Common myeloid progenitor, CD34-positive (primary cell): ENCODE measurements at regions not wholly inside any gene's neighbourhood (a gene's known extent, or its start where the extent isn't known, plus 50 kb on each side); places are given as distances from the start of the nearest gene placed in this dataset.

Source experiments
- CTCF ChIA-PET: fragments of 350-600 bp; sonication (Branson Sonifier 250); formaldehyde crosslinking; loops from one replicate; lab custom pipeline; 2021; ENCODE audit warnings: antibody characterized with exemption; lab: Charles Lee
- POLR2A ChIA-PET: fragments of 350-600 bp; sonication (Branson Sonifier 250); formaldehyde crosslinking; loops from one replicate; lab custom pipeline; 2021; ENCODE audit warnings: antibody characterized with exemption; lab: Charles Lee
- DNase-seq, 3 donors: peaks; one replicate each; pipeline versions ENCODE4 v3.0.0 to v3.0.0-alpha.2; 2013
- H3K27ac ChIP-seq, 2 experiments: 1 replicate in 1 of 2; 2 replicates in 1 of 2; pipeline ENCODE4 v1.7.0; 2013; ENCODE audit warnings: inconsistent platforms in 2 of 2, low read length in 2 of 2, mild to moderate bottlenecking in 2 of 2, low read depth in 1 of 2, moderate library complexity in 1 of 2; ENCODE audit not compliant: severe bottlenecking in 2 of 2, insufficient read depth in 1 of 2, poor library complexity in 1 of 2
- H3K27me3 ChIP-seq, 5 experiments: replicated peaks in 2 of 5; 1 replicate in 3 of 5; 2 replicates in 2 of 5; pipeline versions ENCODE4 v1.6.1 to v1.7.0; 2013; ENCODE audit warnings: low read length in 4 of 5, mild to moderate bottlenecking in 2 of 5, moderate library complexity in 2 of 5, inconsistent platforms in 1 of 5; ENCODE audit not compliant: insufficient read depth in 5 of 5, control insufficient read depth in 4 of 5
- H3K36me3 ChIP-seq, 4 experiments: 1 replicate in 2 of 4; 2 replicates in 2 of 4; pipeline versions ENCODE4 v1.6.1 to v1.7.0; 2013; ENCODE audit warnings: low read length in 3 of 4, control low read depth in 1 of 4, mild to moderate bottlenecking in 1 of 4; ENCODE audit not compliant: control insufficient read depth in 4 of 4, insufficient read depth in 4 of 4
- H3K4me1 ChIP-seq, 4 experiments: 1 replicate in 3 of 4; 2 replicates in 1 of 4; pipeline versions ENCODE4 v1.6.1 to v1.7.1; 2013; ENCODE audit warnings: low read length in 3 of 4, mild to moderate bottlenecking in 3 of 4, control low read depth in 1 of 4, inconsistent platforms in 1 of 4, moderate library complexity in 1 of 4; ENCODE audit not compliant: control insufficient read depth in 4 of 4, insufficient read depth in 4 of 4; ENCODE audit errors: control extremely low read depth in 1 of 4
- H3K4me3 ChIP-seq, 7 experiments: 1 replicate in 4 of 7; 2 replicates in 3 of 7; pipeline versions ENCODE4 v1.5.1 to v1.7.0; 2013; ENCODE audit warnings: mild to moderate bottlenecking in 7 of 7, low read length in 6 of 7, moderate library complexity in 6 of 7, inconsistent platforms in 2 of 7, low read depth in 2 of 7, control low read depth in 1 of 7; ENCODE audit not compliant: insufficient read depth in 4 of 7, control insufficient read depth in 1 of 7; ENCODE audit errors: extremely low read depth in 1 of 7
- H3K9me3 ChIP-seq, 5 experiments: 1 replicate in 4 of 5; 2 replicates in 1 of 5; pipeline versions ENCODE4 v1.6.1 to v1.7.1; 2013; ENCODE audit warnings: low read length in 4 of 5, mild to moderate bottlenecking in 2 of 5, inconsistent platforms in 1 of 5, low read depth in 1 of 5, moderate library complexity in 1 of 5; ENCODE audit not compliant: control insufficient read depth in 4 of 5, insufficient read depth in 2 of 5; ENCODE audit errors: control extremely low read depth in 1 of 5
- WGBS: methylation state at CpG from one replicate; pipeline ENCODE4 v1.1.5; 2013; ENCODE audit not compliant: insufficient coverage; 5-methylcytosine and 5-hydroxymethylcytosine counted together

- POLR2A ChIA-PET, result no interaction called here
- Histone ChIP-seq H3K4me1 (no peaks in the 10 kb centered on the region), H3K4me3 (no peak overlapping the region), H3K27me3 (peaks cover 0 to 9% (median 0%) of the 10 kb centered on the region in 5 experiments), H3K9me3 (peaks cover 0 to 3% (median 0%) of the 10 kb centered on the region in 5 experiments), H3K27ac (no peak overlapping the region), H3K36me3 (no peaks in the 10 kb centered on the region)
- DNase-seq, result no peak
- CTCF ChIA-PET, result no interaction called here
- WGBS, result 94% methylated on average over 6 of the region's 8 CpGs
These were observed 1521.4 kb downstream of the BRD1 start for GRCh38 chr22:48306284-48306683.

GRCh38 chr22:48305726-48306235 is 1521.9 kb downstream of the BRD1 start:
- 96% methylated on average over 10 of the region's 14 CpGs for WGBS
- ChIA-PET CTCF (no interaction called here), POLR2A (no interaction called here)
- DNase-seq, result no peak
- no peaks in the 10 kb centered on the region for H3K4me1 ChIP-seq
- peaks cover 0 to 3% (median 0%) of the 10 kb centered on the region in 5 experiments for H3K9me3 ChIP-seq
- H3K27ac ChIP-seq, result no peak overlapping the region
- peaks cover 0 to 9% (median 0%) of the 10 kb centered on the region in 5 experiments for H3K27me3 ChIP-seq
- H3K36me3 ChIP-seq, result no peaks in the 10 kb centered on the region
- H3K4me3 ChIP-seq, result no peak overlapping the region

- Histone ChIP-seq H3K4me3 (no peak overlapping the region), H3K4me1 (no peaks in the 10 kb centered on the region), H3K27me3 (peaks cover 0 to 9% (median 0%) of the 10 kb centered on the region in 5 experiments), H3K36me3 (no peaks in the 10 kb centered on the region), H3K27ac (no peak overlapping the region), H3K9me3 (no peaks in the 10 kb centered on the region)
- ChIA-PET POLR2A (no interaction called here), CTCF (no interaction called here)
- WGBS, result 100% methylated on average over 2 of the region's 5 CpGs
- DNase-seq, result no peak
These were observed 1524.3 kb downstream of the BRD1 start for GRCh38 chr22:48303369-48303725.

GRCh38 chr22:48302657-48303368 is 1524.9 kb downstream of the BRD1 start:
- H3K4me3 ChIP-seq, result no peak overlapping the region
- no peak overlapping the region for H3K27ac ChIP-seq
- CTCF ChIA-PET, result no interaction called here
- H3K4me1 ChIP-seq, result no peaks in the 10 kb centered on the region
- peaks cover 0 to 9% (median 0%) of the 10 kb centered on the region in 5 experiments for H3K27me3 ChIP-seq
- H3K36me3 ChIP-seq, result no peaks in the 10 kb centered on the region
- POLR2A ChIA-PET, result no interaction called here
- H3K9me3 ChIP-seq, result no peaks in the 10 kb centered on the region
- 89% methylated on average over 18 of the region's 20 CpGs for WGBS
- no peak for DNase-seq

- H3K27ac ChIP-seq, result no peak overlapping the region
- ChIA-PET CTCF (no interaction called here), POLR2A (no interaction called here)
- H3K9me3 ChIP-seq, result no peaks in the 10 kb centered on the region
- 93% methylated on average over 2 of the region's 8 CpGs for WGBS
- DNase-seq, result no peak
- H3K36me3 ChIP-seq, result no peaks in the 10 kb centered on the region
- no peak overlapping the region for H3K4me3 ChIP-seq
- no peaks in the 10 kb centered on the region for H3K4me1 ChIP-seq
- H3K27me3 ChIP-seq, result peaks cover 0 to 9% (median 0%) of the 10 kb centered on the region in 5 experiments
These were observed 1525.8 kb downstream of the BRD1 start for GRCh38 chr22:48301908-48302307.

- CTCF ChIA-PET, result no interaction called here
- no peak for DNase-seq
- Histone ChIP-seq H3K4me3 (no peak overlapping the region), H3K9me3 (no peaks in the 10 kb centered on the region), H3K36me3 (no peaks in the 10 kb centered on the region), H3K4me1 (no peaks in the 10 kb centered on the region), H3K27ac (no peak overlapping the region), H3K27me3 (peaks cover 0 to 9% (median 0%) of the 10 kb centered on the region in 5 experiments)
- POLR2A ChIA-PET, result no interaction called here
- 90% methylated on average over 11 of the region's 11 CpGs for WGBS
These were observed 1526.3 kb downstream of the BRD1 start for GRCh38 chr22:48301421-48301820.

GRCh38 chr22:48300877-48301276 is 1526.8 kb downstream of the BRD1 start:
- ChIA-PET CTCF (no interaction called here), POLR2A (no interaction called here)
- H3K4me1 ChIP-seq, result no peaks in the 10 kb centered on the region
- H3K9me3 ChIP-seq, result no peaks in the 10 kb centered on the region
- H3K4me3 ChIP-seq, result no peak overlapping the region
- H3K36me3 ChIP-seq, result no peaks in the 10 kb centered on the region
- H3K27me3 ChIP-seq, result peaks cover 0 to 9% (median 0%) of the 10 kb centered on the region in 5 experiments
- DNase-seq, result no peak
- no peak overlapping the region for H3K27ac ChIP-seq
- WGBS, result 94% methylated on average over 6 of the region's 11 CpGs
